HUES6 (cell line): ENCODE measurements at regions not wholly inside any gene's neighbourhood (a gene's known extent, or its start where the extent isn't known, plus 50 kb on each side); places are given as distances from the start of the nearest gene placed in this dataset.

Experiments
- H3K27ac ChIP-seq: 2 replicates; pipeline ENCODE4 v1.7.0; 2013; ENCODE audit warnings: low read depth, mild to moderate bottlenecking, low read length, inconsistent platforms
- H3K27me3 ChIP-seq: 2 replicates; pipeline ENCODE4 v1.6.1; 2013; ENCODE audit warnings: low read length; ENCODE audit not compliant: control insufficient read depth, insufficient read depth
- H3K36me3 ChIP-seq: 2 replicates; pipeline ENCODE4 v1.6.1; 2013; ENCODE audit warnings: low read length; ENCODE audit not compliant: control insufficient read depth, insufficient read depth
- H3K4me1 ChIP-seq: 2 replicates; pipeline ENCODE4 v1.6.1; 2013; ENCODE audit warnings: low read length; ENCODE audit not compliant: control insufficient read depth, insufficient read depth
- H3K4me3 ChIP-seq: 2 replicates; pipeline ENCODE4 v1.5.1; 2013; ENCODE audit warnings: low read depth, low read length
- H3K9ac ChIP-seq: one replicate; pipeline ENCODE4 v1.6.1; 2013; ENCODE audit warnings: mild to moderate bottlenecking, low read length
- H3K9me3 ChIP-seq: 2 replicates; pipeline ENCODE4 v1.6.1; 2013; ENCODE audit warnings: low read depth, low read length; ENCODE audit not compliant: control insufficient read depth, insufficient read depth

DNA sequence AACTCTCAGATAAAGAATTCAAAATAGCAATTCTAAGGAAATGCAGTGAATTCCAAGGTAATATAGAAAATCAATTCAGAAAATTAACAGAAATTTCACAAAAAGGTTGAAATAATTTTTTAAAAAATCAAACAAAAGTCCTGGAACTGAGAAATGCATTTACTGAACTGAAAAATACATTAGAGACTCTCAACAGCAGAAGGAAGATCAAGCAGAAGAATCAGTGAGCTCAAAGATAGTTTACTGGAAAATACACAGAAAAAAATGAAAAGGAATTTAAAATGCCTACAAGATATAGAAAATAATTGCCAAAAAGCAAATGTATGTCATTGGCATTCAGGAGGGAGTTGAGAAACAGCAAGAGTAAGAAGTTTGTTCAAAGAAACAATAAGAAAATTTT, 107.3 kb downstream of the BUD13 start:
- no peak overlapping the region for H3K4me3 ChIP-seq
- H3K9me3 ChIP-seq = 0 out of 2 replicates have a peak, but pooled peaks cover 2% of the 10 kb centered on the region
- no peaks in the 10 kb centered on the region; the same call in 1 of the 2 replicates for H3K27me3 ChIP-seq
- no peak overlapping the region for H3K27ac ChIP-seq
- H3K4me1 ChIP-seq = peaks cover 7% of the 10 kb centered on the region; the same call in 1 of the 2 replicates
- H3K9ac ChIP-seq = no peak overlapping the region
- no peaks in the 10 kb centered on the region for H3K36me3 ChIP-seq

DNA sequence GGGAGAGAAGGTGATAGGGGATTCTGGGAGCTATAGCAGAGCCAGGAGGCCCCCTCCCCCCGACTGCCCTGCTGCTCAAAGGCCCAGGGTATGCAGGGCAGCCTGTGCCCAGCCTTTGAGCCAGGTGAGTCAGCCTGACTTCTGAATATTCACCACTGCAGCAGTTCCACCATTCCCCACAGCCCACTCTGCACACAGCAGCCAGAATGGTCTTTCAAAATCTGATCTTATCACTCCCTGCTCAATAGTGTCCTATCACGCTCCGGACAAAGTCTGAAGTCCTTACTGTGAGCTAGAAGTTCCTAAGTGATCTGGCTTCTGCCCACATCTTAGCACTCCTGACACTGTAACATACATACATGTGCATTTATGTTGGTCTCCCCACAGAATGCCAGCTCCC, 111.7 kb downstream of the BUD13 start:
- no peaks in the 10 kb centered on the region for H3K36me3 ChIP-seq
- no peaks in the 10 kb centered on the region for H3K9me3 ChIP-seq
- no peak overlapping the region for H3K9ac ChIP-seq
- H3K4me3 ChIP-seq = no peak overlapping the region
- no peaks in the 10 kb centered on the region for H3K27me3 ChIP-seq
- H3K4me1 ChIP-seq = peaks cover 7% of the 10 kb centered on the region; the same call in 1 of the 2 replicates
- H3K27ac ChIP-seq = no peak overlapping the region

DNA sequence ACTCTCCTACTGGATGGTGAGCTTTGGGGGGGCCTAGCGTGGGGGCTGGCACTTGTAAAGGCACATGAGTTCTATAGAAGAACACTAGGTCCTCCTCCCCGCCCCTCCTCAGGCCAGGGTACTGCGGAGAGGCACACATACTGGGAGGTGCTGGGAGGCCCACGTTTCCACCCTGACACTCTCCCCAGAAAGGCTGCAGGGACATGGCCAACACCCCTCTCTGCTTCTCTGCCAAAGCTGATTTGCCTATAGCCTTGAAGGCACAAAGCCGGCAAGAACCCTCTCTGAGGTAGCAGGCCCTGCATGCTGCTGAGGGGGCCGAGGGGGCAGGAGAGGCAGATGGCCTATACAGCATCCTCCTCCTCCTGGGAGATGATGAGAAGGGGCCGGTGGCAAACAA, 112.8 kb downstream of the BUD13 start:
- peaks cover 7% of the 10 kb centered on the region; the same call in 1 of the 2 replicates for H3K4me1 ChIP-seq
- no peaks in the 10 kb centered on the region for H3K36me3 ChIP-seq
- no peak overlapping the region for H3K4me3 ChIP-seq
- H3K9ac ChIP-seq = no peak overlapping the region
- no peak overlapping the region for H3K27ac ChIP-seq
- no peaks in the 10 kb centered on the region for H3K27me3 ChIP-seq
- peaks cover 6% of the 10 kb centered on the region for H3K9me3 ChIP-seq

DNA sequence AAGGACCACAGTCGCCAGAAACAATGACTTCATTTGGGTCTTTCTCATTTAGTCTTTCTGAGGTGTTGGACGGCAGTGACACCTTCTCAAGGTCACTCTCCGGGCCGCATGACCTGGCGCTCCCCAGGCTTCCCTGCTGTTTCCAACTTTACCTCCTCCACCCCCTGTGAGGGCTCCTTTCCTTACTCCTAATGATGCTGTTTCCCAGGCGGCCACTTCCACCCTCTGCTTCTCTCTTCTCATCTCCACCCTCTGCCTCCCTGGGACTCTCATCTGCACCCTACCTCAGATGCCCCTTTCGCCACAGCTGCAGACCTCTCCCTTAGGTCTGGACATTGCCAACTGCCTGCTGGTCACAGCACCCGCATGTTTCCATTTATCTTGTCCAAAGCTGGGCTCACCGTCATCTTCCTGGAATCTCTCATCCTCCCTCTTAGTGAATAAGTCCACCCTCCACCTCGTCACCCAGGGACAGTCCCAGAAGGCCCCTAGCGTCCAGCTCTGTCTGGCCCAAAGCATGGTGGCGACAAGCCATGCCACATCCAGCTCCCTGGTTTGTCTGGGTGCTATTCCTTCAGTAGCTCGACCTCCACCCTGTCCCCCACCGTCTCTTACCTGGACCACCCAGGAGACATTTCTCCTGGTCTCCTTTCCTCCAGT, 113.8 kb downstream of the BUD13 start:
- Histone ChIP-seq H3K27ac (no peak overlapping the region), H3K4me3 (no peak overlapping the region), H3K4me1 (peaks cover 7% of the 10 kb centered on the region; the same call in 1 of the 2 replicates), H3K36me3 (no peaks in the 10 kb centered on the region), H3K9ac (no peak overlapping the region), H3K9me3 (peaks cover 8% of the 10 kb centered on the region), H3K27me3 (no peaks in the 10 kb centered on the region)

DNA sequence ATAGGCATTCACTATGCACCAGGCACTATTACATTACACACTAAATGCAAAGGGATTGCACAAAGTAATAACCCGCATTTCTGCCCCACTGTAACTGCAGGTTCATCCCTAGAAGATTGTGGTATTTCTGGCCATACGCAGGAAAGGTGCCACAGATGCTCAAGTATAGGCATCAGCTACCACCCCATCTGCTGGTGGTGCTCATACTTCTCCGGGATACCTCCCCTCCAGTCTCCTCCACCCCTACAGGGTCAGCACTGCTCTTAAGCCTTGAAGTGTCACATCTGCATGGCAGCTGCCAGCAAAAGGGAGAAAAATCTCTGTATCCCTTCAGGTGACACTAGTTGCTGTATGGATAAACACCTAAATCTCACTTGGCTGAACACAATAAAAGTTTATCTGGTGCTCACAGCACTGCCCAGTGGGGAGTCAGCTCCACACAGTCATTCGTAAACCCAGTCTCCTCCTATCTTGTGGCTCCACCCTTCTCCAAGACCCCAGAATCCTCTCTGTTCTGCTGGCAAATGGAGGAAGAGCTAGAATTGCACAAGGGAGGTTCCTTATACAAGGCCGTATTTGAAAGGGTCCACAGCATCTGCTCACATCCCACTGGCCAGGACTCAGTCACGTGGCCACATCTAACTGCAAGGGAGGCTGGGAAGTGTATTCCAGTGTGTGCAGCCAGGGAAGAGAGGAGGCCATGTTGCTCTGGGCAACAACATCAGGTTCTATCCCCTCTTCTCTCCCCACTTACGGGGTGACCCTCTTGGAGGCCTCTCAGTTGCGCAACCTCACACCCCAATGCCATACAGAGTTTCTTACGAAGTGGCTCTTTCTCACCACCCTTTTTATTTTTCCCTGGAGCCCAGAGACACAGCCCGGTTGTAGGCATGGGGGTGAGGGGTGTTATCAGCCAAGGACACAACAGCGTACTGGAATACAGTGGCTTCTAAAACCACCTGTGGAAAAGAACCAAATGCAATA, 114.7 kb downstream of the BUD13 start:
- Histone ChIP-seq H3K36me3 (no peaks in the 10 kb centered on the region), H3K27me3 (no peaks in the 10 kb centered on the region), H3K27ac (no peak overlapping the region), H3K4me3 (no peak overlapping the region), H3K9ac (no peak overlapping the region), H3K9me3 (peaks cover 8% of the 10 kb centered on the region), H3K4me1 (peaks cover 7% of the 10 kb centered on the region; the same call in 1 of the 2 replicates)

DNA sequence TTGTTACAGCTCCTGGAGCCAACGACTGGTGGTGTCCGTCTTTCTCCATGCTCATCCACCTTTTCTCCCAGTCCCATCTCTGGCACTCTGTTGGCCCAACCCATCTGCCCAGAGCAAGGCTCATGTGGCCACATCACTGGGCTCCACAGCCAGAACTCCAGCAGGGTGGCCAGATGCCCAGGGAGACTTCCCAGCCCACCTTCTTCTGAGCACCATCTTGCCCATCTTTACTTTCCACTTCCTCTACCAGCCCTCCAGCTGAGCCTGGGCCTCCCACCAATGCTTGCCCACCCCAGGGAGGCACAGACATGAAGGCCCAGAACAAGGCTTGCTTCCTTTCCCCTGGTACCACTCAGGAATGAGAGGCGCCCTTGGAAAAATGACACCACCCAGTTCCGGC, 116.8 kb downstream of the BUD13 start:
- Histone ChIP-seq H3K4me3 (no peak overlapping the region), H3K9me3 (peaks cover 8% of the 10 kb centered on the region), H3K9ac (no peak overlapping the region), H3K36me3 (no peaks in the 10 kb centered on the region), H3K27me3 (no peaks in the 10 kb centered on the region), H3K4me1 (peaks cover 15% of the 10 kb centered on the region), H3K27ac (no peak overlapping the region)

DNA sequence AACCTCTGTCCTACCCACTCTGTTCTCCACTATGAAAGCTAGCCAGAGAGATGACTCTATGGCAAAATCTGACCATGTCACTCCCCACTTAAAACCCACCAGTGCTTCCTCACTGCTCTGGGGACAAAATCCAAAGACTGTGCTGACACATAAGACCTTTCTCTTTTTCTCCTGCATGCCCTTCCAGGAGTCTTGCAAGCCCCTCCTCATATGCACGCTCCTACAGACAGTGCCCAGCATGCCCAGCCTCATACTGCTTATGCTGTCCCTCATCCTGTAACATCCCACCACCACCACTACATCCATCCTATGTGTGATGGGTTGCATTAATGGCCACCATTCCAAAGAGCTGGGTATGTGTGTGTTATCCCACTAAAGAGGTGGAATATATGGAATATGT, 118.3 kb downstream of the BUD13 start:
- Histone ChIP-seq H3K9ac (no peak overlapping the region), H3K4me1 (peaks cover 14% of the 10 kb centered on the region), H3K27ac (no peak overlapping the region), H3K36me3 (no peaks in the 10 kb centered on the region), H3K27me3 (no peaks in the 10 kb centered on the region), H3K9me3 (peaks cover 8% of the 10 kb centered on the region), H3K4me3 (no peak overlapping the region)

DNA sequence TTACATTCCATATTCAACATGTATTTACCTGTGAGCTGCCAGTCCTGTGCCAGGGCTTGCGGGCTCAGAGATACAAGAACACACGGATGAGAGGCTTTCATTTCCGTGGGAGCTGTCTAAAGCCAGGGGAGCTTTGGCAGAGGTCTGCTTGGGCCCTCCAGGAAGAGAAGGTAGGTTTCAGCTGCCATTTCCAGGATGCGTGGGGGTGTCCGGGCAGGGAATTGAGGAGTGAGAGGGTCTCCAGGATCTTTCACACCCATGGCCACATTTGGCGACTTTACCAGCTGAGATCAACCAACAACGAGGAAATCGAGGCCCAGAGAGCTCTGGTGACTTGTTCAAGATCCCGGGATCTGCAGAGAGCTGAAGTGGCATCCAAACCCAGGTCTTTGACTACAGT, 119.6 kb downstream of the BUD13 start:
- Histone ChIP-seq H3K4me3 (no peak overlapping the region), H3K27ac (no peak overlapping the region), H3K4me1 (peaks cover 14% of the 10 kb centered on the region), H3K9ac (no peak overlapping the region), H3K36me3 (no peaks in the 10 kb centered on the region), H3K9me3 (peaks cover 8% of the 10 kb centered on the region), H3K27me3 (no peaks in the 10 kb centered on the region)

DNA sequence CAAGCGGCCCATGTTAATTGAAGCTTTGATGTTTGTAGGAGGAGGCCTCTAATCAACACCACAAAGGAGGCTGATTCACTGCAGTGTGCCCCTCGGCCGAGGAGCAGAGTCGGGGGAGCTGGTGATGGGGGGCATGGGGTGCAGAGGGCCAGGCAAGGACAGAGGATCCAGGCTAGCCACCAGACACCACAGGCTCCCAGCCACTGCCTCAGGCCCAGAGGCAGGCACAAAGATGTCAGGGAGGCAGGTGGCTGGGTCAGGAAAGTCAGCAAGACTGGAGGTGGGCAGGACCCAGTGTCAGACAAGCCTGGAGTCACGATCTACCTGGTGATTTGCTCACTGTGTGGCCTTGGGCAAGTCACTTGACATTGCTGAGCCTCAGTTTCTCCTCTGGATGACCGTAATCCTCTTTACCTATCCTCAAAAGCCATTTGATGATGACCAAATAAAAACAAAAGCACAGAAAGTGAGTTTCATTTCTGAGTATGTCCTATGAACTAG, 121.0 kb downstream of the BUD13 start:
- H3K4me1 ChIP-seq = peaks cover 14% of the 10 kb centered on the region
- no peak overlapping the region for H3K27ac ChIP-seq
- H3K9ac ChIP-seq = no peak overlapping the region
- H3K27me3 ChIP-seq = no peaks in the 10 kb centered on the region
- H3K4me3 ChIP-seq = no peak overlapping the region
- H3K9me3 ChIP-seq = peaks cover 8% of the 10 kb centered on the region
- H3K36me3 ChIP-seq = no peaks in the 10 kb centered on the region

DNA sequence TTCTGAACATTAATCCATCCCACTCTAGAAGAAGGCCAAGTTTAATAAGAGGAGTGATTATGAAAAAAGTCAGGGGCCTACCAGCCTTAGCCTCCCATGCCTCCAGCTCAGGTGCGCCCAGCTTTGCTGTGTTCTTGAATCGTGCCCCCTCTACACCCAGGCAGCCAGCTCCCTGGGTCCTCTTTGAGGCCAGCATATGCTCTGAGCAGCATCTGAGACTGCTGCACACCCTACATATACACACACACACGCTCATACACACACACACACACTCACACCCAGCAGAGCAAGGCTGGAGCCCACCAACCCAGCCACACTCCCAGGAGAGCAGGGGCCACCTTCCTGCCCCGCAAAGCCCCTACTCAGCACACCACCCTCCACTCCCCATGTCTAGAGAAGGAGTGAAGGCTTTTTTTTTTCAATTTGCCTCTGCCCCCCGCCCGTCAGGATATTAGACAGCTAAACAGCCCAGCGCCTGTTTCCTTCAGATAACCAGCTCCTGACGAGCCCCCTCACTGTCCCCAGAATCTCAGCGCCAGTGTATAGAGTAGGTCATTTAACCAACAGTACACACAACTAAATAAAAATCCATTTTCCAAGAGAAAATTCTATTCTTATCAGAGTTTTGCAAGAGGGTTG, 121.6 kb downstream of the BUD13 start:
- Histone ChIP-seq H3K27me3 (no peaks in the 10 kb centered on the region), H3K9ac (no peak overlapping the region), H3K4me1 (peaks cover 14% of the 10 kb centered on the region), H3K9me3 (peaks cover 9% of the 10 kb centered on the region), H3K27ac (no peak overlapping the region), H3K36me3 (no peaks in the 10 kb centered on the region), H3K4me3 (no peak overlapping the region)
